ENCODE measurements at regions not wholly inside any gene's neighbourhood (a gene's known extent, or its start where the extent isn't known, plus 50 kb on each side); places are given as distances from the start of the nearest gene placed in this dataset.

- no peak for TF ChIP-seq CTCF (conservative IDR thresholded peaks at IDR 0.05; ENCODE audit: low read depth, low read length)
- no peak for TF ChIP-seq EZH2 (IDR thresholded peaks at IDR 0.05; ENCODE audit: low read length, unreplicated experiment)
Observed at GRCh38 chr9:18046068-18046467, 427.9 kb upstream of the ADAMTSL1 start.
